Ammon's horn (tissue), 1 donor: ENCODE measurements at regions not wholly inside any gene's neighbourhood (a gene's known extent, or its start where the extent isn't known, plus 50 kb on each side); places are given as distances from the start of the nearest gene placed in this dataset.
A peak's percentile ranks its signal among the peaks of the same experiment; 100 is the strongest.
"Not testable (repeated sequence)": the region's sequence is repeated elsewhere in the genome, so short reads cannot be mapped to it uniquely, and the experiment has no call there.

Experiments used
- DNase-seq: peaks from one replicate; pipeline ENCODE4 v3.0.0-alpha.2; 2016; ENCODE audit warnings: low spot score

DNA sequence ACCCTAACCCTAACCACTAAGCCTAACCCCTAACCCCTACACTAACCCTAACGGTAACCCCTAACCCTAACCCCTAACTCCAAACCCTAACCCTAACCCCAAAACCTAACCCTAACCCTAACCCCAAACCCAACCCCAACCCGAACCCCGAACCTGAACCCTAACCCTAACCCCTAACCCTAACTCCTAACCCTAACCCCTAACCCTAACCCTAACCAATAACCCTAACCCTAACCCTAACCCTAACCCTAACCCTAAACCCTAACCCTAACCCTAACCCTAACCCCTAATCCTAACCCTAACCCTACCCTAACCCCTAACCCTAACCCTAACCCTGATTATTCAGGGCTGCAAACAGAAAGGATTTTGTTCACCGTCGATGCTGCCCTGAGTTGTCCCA lies 144.6 kb upstream of the DUSP22 start:
- not testable (repeated sequence) for DNase-seq

DNA sequence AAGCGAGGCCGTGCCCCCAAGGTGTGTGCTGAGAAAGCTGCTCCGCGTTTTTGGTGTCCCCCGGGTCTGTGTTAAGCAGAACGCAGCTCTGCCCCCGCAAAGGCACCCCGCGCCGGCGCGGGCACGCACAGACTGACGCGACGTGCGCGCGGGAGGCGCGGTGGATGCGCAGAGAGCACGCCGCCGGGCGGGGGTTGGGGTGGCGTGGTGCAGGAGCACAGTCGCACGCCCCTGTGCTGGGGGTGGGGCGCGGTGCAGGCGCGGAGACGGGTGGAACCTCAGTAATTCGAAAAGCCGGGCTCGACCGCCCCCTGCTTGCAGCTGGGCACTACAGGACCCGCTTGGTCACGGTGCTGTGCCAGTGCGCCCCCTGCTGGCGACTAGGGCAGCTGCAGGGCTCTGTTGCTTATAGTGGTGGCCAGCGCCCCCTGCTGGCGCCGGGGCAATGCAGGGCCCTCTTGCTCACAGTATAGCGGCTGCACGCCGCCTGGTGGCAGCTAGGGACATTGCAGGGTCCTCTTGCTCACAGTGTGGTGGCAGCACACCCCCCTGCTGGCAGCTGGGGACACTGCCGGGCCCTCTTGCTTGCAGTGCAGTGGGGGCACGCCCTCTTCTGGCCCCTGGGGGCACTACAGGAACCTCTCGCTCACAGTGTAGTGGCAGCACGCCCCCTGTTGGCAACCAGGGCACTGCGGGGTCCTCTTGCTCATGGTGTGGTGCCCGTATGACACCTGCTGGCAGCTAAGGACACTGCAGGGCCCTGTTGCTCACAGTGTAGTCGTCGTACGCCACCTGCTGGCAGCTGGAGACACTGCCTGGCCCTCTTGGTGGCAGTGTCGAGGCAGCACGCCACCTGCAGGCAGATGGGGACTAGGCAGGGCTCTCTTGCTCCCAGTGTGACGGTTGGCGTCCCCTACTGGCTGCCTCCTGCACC lies 144.0 kb upstream of the DUSP22 start:
- peak; percentile 12 for DNase-seq

DNA sequence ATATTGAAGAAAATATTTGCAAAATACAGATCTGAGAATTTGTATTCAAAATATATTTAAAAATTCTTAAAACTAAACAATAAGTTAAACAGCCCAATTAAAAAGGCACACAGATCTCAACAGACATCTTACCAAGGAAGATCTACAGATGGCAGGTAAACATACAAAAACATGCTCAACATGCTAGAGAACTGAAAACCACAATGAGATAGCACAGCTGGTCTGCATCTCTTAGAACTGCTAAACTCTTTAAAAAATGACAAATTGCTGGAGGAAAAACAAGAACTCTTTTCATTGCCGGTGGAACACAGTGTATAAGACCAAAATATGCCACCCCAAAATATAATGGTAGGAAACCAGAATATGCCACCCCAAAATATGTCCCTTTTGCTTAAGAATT lies 142.1 kb upstream of the DUSP22 start:
- not testable (repeated sequence) for DNase-seq

DNA sequence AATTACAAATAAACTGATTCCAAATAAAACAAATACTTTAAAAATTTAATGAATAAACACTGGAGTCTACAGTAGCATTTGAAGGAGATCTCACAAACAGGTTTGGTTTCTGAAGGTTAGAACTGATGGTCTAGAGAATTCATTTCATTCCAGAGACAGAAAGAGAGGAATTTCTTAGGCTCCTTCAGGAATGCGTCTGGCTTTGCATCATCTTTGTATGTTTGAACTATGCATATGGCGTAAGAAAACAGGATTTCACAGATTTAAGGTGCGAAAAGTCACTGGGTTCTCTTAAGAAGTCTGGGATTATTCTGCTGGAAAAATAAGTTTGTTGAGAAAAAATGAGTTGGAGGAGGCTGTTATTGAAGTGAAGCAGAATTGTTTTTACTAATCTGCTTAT lies 139.9 kb upstream of the DUSP22 start:
- DNase-seq = not testable (repeated sequence)

DNA sequence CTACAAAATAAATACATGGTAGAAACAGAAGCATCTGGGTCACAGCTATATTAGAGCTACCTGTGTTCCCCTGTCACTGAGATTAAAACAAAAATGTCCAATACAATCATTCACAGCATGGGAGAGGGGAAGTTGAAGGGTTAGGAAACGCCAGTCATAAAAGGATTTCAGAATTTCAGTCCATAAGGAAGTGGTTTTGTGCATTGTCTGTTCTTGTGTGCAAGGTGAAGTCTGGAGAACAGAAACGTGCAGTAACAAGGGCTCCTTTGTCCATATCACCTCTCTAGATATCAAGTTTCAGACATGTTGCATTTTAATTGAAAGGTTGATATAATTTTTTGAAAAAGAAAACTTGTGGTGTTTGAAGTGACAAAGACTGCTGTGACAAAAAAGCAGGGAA lies 139.3 kb upstream of the DUSP22 start:
- not testable (repeated sequence) for DNase-seq

DNA sequence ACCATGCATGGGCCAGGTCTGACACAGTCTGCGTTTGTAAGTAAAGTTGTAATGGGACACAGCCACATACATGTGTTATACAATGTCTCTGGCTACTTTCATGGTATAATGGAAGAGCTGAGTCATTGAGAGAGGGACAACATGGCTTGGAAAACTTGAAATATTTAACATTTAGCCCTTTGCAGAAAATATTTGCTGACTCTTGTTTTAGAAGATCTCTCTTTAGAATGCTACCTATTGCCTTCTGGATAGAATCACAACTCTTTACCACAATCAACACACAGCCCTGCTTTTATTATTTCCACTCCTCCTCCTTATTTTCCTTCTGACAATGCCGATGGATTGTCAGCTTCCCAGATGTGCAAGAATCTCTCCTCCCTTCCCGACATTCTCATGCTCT lies 138.4 kb upstream of the DUSP22 start:
- DNase-seq = not testable (repeated sequence)

DNA sequence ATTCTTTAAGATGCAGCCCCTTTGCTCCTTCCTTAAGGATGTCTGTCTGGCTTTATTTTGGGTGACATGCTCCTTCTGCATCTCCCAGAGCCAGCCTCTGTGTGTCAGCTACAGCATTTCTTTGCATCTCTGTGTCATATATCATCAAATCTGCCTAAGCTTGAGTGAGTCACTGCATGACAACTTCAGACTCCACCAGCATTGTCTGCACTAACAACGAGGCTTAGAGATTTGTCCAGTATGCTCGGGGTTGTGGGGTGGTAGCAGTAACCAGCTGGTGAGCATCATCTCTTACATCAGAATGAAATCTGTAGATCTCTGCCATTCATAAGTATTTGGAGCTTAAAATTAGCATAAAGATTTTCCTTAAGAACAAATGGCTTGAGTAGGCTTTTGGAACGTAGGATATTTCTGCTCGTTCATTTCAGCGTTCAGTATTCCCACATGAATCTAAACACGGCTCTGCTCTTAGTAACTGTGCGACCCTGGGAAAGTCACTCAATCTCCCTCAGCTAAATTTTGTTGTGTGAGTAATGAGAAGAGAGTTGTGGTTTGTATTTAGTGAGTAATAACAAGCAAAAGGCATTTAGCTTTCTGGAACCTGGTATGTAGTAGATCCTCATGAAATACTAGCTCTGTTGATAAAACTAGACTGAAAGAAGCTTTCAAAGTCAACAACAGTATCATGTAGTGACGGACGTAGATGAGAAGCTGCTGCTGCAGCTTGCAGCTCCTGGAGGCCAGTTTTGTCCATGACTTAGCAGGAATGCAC lies 137.8 kb upstream of the DUSP22 start:
- DNase-seq = not testable (repeated sequence)

DNA sequence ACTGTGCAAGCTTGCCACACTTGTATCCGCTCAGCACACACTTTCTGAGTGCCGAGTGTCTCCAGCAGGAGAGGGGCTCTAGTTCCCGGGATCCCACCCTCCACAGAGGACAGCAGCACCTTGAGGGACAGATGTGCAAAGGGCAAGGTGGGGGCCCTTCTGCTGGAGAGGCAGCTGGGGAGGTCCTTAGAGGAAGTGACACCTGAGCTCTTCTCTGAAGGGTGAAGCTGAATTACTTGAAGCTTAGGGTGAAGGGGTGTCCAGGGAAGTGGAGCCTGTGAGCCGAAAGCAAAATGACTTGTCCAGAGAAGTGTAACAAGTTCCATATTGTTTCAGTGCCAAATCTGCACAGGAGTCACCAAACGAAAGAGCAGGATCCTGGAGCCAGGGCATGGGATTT lies 136.3 kb upstream of the DUSP22 start:
- no peak for DNase-seq

DNA sequence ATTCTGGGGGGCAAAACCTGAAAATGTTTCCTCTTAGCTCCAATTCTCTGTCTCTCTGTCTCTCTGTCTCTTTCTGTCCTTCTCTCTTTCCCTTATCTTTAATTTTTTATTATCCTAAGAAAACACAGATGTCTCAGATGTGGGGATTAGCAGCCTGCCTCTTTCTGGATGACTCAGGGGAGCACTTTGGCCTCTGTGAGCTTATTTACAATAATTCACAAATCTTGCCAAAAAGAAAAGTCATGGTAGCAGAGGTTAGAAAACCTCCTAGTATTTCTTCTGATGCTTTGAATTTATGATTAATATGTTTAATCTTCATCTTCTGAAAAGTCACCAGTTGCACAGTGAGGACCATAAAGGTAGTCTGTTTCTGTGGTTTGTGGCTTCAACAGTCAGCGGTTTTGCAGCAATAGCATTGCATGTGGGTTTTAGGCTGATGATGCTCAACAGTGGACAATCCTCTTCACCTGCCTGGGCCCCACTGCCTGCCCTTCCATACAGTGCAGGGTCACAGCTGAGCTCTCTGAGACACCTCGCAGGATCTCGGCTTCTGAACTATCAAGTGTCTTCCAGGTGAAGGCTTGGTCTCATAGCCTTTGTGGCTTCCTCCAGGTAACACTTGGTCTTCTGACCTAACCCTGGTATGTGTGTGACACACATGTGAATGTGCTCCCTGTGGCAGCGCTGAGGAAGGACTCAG lies 135.7 kb upstream of the DUSP22 start:
- not testable (repeated sequence) for DNase-seq

DNA sequence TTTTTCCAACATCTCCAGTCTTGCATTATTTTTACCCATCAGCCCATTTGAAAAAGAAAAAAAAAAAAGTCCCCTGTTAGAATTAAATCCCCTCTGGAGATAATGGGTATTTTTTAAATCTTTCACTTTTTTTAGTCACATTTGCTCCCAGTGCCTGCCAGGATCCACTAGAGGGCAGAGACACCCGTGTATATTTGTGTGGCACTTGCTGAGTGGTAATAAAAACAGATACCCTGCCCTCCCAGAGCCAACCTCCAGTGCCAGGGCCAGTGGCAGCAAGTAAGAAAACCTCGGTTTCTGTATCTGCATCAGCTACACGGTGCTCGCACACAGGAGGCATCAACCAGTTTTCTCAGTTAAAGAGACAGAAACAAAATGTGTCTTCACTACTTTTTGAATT lies 135.1 kb upstream of the DUSP22 start:
- DNase-seq = not testable (repeated sequence)

DNA sequence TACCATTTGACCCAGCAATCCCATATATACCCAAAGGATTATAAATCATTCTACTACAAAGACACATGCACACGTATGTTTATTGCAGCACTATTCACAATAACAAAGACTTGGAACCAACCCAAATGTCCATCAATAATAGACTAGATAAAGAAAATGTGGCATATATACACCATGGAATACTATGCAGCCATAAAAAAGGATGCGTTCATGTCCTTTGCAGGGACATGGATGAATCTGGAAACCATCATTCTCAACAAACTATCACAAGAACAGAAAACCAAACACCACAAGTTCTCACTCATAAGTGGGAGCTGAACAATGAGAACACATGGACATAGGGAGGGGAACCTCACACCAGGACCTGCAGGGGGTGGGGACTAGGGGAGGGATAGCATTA lies 130.6 kb upstream of the DUSP22 start:
- DNase-seq = not testable (repeated sequence)

DNA sequence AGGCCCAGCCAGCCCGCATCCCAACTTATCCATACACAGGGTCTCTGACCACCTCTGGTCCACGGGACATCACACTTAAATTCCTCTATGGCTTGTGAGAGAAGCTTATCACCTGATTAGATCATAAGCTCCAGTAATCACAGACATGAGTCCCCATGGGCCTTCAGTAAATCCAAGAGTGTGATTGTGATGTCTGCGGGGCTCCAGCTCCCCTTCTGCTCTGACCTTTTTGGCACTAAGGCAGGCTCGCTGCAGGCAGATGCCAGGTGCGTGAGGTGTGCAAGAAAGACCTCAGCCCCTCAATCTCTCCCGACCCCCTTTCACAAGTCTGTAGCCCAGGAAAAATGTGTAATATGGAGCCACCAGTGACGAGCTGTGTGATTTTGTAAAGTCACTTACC lies 127.6 kb upstream of the DUSP22 start:
- DNase-seq = no peak

DNA sequence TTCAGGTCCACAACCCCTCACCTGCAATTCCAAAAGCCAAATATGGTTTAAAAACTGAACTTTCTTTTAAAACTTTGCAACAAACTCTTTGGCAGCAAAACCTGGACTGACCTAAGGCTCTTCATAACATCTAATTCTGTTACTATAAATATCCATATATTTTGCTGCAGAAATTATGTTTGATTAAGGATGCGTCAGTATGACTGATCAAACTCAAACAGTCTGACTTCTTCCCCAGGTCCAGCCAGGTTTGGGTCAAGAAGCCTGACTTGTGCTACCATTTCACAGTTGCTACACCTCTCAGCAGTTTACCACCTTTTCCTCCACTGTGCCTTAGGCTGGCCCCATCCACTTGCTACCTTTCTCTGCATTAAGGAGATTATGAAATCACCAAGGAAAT lies 127.0 kb upstream of the DUSP22 start:
- no peak for DNase-seq

DNA sequence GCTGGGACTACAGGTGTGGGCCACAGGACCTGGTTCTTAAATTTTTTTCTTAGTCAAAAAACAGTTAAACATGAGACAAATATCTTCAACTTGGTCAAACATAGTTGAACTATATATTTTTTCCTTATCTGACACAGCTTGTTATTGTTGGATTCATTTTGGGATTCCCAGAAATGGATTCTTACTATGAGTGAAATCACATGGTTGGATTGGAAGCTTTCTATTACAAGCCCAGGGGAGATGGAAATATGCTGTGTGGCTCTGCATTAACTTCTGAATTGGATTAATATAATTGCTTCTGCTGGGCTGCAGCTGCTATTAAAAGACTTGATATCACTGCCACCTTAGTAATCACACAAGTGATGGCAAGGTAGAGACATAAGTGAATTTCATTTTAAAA lies 126.4 kb upstream of the DUSP22 start:
- DNase-seq = no peak

DNA sequence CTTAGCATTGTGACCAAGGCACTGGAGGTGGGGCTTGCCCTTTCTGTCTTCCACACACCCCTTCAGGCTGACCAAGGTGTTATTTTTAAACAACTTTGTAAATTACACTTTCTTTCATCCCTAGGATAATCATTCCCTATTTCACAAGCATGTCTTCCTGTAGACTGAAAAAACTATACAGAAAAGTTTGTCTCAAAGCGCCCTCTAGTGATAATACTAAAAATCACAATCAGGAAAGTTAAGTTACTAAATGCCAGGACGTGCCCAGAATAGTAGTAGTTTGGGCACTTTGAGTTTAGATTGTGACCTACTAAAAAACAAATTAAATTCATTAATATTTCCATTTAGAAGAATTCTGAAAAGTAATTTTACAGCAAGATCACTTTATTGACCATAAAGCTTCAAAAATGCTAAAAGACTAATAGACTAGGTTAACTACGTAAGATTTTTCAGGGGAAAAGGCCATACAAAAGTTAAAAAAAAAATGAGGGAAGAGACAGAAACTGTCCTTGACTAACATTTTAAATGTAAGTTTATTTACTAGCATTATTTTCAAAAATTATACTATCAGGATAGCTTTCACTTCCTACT lies 123.3 kb upstream of the DUSP22 start:
- peak; percentile 35 for DNase-seq

DNA sequence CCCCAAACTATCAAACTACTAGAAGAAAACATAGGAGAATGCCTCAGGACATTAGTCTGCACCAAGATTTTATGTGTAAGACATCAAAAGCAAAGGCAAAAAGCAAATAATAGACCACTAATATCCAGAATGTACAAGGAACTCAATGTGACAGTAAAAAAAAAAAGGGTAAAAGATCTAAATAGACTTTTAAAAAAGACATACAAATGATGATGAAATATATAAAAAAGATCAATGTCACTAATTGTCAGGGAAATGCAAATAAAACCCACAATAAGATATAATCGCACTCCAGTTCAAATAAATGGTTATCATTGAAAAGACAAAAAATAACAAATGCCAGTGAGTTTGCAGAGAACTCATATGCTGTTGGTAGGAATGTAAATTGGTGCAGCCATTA lies 118.3 kb upstream of the DUSP22 start:
- no peak for DNase-seq

DNA sequence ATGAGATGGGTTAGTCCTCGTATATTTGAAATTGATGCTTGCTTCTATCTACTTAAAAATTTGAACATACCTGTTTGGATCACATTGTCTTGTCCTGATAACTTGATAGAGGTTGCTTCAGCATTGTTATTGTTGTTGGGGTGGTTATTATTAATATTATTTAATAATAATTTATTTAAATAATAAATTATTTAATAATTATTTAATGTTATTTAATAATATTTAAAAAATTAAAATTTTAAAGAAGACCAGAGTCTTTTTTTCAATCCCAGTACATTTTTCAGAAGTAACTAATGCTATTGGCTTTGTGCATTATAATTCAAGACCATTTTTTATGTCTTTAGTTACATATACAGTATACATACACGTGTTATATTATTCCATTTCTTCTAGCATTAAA lies 116.6 kb upstream of the DUSP22 start:
- DNase-seq = no peak

DNA sequence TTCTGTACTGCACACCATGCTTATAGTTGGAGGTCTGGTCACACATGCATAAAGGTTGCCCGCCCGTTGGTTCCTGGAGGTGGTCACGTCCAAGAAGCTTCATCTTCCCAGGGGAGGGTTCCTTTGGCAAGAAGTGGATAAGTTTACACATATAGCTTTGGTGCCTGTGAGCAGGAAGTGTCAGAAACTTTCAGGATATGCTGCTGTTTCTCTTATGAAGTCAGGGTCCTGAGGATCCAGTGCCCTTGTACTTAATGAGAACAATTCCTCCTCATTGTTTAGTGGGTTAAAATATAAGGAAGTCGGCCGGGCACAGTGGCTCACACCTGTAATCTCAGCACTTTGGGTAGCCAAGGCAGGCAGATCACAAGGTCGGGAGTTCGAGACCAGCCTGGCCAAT lies 115.5 kb upstream of the DUSP22 start:
- no peak for DNase-seq

DNA sequence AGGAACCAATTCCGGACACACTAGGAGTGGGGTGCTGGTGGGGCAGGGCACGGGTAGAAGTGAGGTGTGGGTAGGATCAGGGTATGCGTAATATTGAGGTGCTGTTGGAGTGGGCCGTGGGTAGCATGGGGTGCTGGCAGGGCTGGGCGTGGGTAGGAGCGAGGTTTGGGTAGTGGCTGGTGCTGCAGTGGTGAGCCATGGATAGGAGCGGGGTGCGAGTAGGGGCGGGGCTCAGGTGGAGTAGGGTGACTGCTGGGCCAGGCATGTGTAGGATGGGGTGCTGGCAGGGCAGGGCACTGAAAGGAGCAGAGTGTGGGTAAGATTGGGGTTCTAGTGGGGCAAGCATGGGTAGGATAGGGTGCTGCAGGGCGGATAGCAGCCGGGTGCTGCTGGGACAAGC lies 114.2 kb upstream of the DUSP22 start:
- no peak for DNase-seq

DNA sequence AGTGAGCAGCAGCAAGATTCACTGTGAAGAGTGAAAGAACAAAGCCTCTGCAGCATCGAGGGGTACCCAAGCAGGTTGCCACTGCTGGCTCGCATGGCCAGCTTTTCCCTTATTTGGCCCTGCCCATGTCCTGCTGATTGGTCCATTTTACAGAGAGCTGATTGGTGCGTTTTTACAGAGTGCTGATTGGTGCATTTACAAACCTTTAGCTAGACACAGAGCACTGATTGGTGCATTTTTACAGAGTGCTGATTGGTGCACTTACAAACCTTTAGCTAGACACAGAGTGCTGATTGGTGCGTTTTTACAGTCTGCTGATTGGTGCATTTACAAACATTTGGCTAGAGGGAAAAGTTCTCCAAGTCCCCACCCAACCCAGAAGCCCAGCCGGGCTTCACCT lies 113.4 kb upstream of the DUSP22 start:
- not testable (repeated sequence) for DNase-seq

DNA sequence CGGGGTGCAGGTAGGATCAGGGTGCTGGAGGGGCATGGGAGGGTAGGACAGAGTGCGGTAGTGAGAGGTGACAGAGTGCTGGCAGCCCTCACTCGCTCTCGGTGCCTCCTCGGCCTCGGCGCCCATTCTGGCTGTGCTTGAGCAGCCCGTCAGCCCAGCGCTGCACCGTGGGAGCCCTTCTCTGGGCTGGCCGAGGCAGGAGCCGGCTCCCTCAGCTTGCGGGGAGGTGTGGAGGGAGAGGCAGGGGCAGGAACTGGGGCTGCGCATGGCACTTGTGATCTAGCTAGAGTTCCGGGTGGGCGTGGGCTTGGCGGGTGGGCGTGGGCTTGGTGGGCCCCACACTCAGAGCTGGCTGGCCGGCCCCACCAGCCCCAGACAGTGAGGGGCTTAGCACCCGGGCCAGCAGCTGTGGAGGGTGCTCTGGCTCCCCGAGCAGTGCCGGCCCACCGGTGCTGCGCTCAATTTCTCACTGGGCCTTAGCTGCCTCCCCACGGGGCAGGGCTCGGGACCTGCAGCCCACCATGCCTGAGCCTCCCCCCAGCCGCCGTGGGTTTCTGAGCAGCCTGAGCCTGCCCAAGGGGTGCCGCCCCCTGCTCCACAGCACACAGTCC lies 112.8 kb upstream of the DUSP22 start:
- DNase-seq = no peak
